SKM-1 (cell line): ENCODE measurements at regions not wholly inside any gene's neighbourhood (a gene's known extent, or its start where the extent isn't known, plus 50 kb on each side); places are given as distances from the start of the nearest gene placed in this dataset.
"Not testable (repeated sequence)": the region's sequence is repeated elsewhere in the genome, so short reads cannot be mapped to it uniquely, and the experiment has no call there.

Source experiments
- DNase-seq: peaks from one replicate; lab custom pipeline; 2025; ENCODE audit not compliant: unreplicated experiment; lab: John Stamatoyannopoulos, UW

GRCh38 chr13:63218596-63218995, 1802.9 kb upstream of the PCDH20 start:
- not testable (repeated sequence) for DNase-seq

- DNase-seq = no peak
Measured at GRCh38 chr13:63209330-63210017, 1793.8 kb upstream of the PCDH20 start.

- no peak for DNase-seq
Measured at GRCh38 chr13:63208826-63209225, 1793.2 kb upstream of the PCDH20 start.

GRCh38 chr13:63206461-63206860, 1790.8 kb upstream of the PCDH20 start:
- DNase-seq = no peak

GRCh38 chr13:63201493-63201892, 1785.8 kb upstream of the PCDH20 start:
- DNase-seq = no peak

GRCh38 chr13:63199508-63199907, 1783.9 kb upstream of the PCDH20 start:
- no peak for DNase-seq

GRCh38 chr13:63198071-63198470, 1782.4 kb upstream of the PCDH20 start:
- no peak for DNase-seq

GRCh38 chr13:63195726-63196125, 1780.1 kb upstream of the PCDH20 start:
- DNase-seq = no peak

GRCh38 chr13:63190742-63191141, 1775.1 kb upstream of the PCDH20 start:
- no peak for DNase-seq

GRCh38 chr13:63190219-63190618, 1774.6 kb upstream of the PCDH20 start:
- no peak for DNase-seq

GRCh38 chr13:63189712-63190111, 1774.1 kb upstream of the PCDH20 start:
- DNase-seq = no peak

- no peak for DNase-seq
Measured at GRCh38 chr13:63184693-63185092, 1769.0 kb upstream of the PCDH20 start.

GRCh38 chr13:63175536-63175935, 1759.9 kb upstream of the PCDH20 start:
- DNase-seq = no peak

- DNase-seq = no peak
Measured at GRCh38 chr13:63167699-63168337, 1752.2 kb upstream of the PCDH20 start.

GRCh38 chr13:63166345-63166744, 1750.7 kb upstream of the PCDH20 start:
- no peak for DNase-seq

GRCh38 chr13:63163903-63164302, 1748.3 kb upstream of the PCDH20 start:
- no peak for DNase-seq

- DNase-seq = no peak
Measured at GRCh38 chr13:63161219-63161618, 1745.6 kb upstream of the PCDH20 start.

GRCh38 chr13:63156816-63157215, 1741.2 kb upstream of the PCDH20 start:
- no peak for DNase-seq

- DNase-seq = no peak
Measured at GRCh38 chr13:63149375-63149774, 1733.7 kb upstream of the PCDH20 start.

- no peak for DNase-seq
Measured at GRCh38 chr13:63139277-63139676, 1723.6 kb upstream of the PCDH20 start.

- no peak for DNase-seq
Measured at GRCh38 chr13:63129995-63130394, 1714.3 kb upstream of the PCDH20 start.

- DNase-seq = no peak
Measured at GRCh38 chr13:63128716-63129115, 1713.1 kb upstream of the PCDH20 start.

GRCh38 chr13:63124863-63125262, 1709.2 kb upstream of the PCDH20 start:
- peak; percentile 6 for DNase-seq
